LNCAP (cell line): ENCODE measurements at regions not wholly inside any gene's neighbourhood (a gene's known extent, or its start where the extent isn't known, plus 50 kb on each side); places are given as distances from the start of the nearest gene placed in this dataset.

Experiments used
- TF ChIP-seq, protein P1 (sequence below): fragments of 450-650 bp; IDR thresholded peaks from 2 replicates; pipeline ENCODE4 v1.5.1; 2017; ENCODE audit warnings: mild to moderate bottlenecking

DNA sequence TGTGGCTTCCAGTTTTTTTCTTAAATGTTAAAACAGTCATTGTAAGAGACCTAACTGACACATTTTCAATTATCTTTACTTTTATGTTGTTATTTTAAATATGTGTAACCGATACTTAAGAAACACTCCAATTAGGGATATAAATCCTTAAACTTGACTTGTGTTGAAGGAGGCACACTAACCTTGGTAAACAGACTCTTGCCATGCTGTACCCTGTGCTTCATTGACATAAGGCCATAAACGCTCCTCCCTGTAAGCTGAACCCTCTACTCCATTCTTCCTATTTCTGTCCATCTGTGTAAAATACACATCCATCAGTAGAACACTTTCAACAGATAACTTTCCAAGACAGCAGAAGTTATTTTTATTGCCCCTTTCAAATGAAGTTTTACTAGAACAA lies 780.5 kb upstream of the FAM98A start:
- TF ChIP-seq, protein P1, sequence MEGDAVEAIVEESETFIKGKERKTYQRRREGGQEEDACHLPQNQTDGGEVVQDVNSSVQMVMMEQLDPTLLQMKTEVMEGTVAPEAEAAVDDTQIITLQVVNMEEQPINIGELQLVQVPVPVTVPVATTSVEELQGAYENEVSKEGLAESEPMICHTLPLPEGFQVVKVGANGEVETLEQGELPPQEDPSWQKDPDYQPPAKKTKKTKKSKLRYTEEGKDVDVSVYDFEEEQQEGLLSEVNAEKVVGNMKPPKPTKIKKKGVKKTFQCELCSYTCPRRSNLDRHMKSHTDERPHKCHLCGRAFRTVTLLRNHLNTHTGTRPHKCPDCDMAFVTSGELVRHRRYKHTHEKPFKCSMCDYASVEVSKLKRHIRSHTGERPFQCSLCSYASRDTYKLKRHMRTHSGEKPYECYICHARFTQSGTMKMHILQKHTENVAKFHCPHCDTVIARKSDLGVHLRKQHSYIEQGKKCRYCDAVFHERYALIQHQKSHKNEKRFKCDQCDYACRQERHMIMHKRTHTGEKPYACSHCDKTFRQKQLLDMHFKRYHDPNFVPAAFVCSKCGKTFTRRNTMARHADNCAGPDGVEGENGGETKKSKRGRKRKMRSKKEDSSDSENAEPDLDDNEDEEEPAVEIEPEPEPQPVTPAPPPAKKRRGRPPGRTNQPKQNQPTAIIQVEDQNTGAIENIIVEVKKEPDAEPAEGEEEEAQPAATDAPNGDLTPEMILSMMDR: no peak

DNA sequence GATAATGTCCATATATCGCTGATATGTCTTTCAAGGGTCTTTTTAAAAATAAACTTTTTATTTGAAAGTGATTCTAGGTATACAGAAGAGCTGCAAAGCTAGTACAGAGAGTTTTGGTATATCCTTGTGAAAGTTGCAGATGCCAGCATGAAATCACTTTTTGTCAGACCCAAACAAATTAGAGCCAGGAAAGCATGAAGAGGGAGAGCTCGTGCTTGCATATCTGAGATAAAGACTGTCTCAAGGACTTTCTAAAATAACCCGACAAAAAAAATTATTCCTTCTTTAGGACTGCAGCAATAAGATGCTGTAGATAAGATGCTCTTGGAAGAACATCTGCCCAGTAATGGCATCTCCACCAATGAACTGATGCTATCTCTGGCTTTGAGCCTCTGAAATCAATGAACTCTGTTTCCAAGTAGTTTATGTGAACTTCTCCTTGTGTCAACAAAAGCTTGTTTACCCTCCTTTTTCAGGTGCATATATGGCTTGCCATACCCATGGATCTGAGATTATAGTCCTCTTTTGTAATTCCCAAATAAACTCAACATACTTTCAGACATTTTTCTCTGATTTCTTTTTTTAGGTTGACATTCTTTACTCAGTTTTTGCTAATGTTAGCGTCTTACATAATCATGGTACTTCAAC lies 774.6 kb upstream of the FAM98A start:
- TF ChIP-seq, protein P1: no peak

DNA sequence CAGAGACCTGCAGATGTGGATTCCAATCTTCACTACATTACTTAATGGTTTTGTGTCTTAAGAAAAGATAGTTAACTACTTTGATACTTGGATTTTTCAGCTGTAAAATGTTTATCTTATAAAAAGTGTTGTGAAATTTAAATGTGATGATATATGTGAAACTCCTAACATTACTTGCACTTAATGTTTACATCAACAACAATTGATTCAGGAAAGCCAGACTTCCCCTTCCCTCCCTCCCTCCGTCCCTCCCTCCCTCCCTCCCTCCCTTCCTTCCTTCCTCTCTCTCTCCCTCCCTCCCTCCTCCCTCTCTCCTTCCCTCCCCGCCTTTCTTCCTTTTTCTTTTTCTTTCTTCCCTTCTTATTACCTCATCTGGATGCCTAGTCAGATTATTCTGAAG lies 773.9 kb upstream of the FAM98A start:
- TF ChIP-seq, protein P1: no peak

DNA sequence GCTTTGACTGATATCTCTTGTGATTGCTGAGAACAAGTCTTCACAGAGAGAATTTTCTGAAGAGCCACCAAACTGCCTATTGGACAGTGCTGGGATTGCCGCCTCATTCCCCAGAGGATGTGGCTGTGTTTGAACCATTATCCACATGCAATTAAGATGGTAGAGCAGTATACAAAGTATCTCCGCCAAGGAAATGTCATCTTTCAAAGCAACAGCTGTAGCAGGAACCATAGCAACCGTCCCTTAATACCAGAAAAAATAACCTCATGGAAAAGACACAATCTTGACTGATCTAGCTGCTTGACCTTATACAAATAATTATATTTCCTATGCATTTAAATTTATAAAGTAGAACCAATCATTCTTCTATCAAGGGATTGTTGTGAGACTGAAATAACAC lies 772.6 kb upstream of the FAM98A start:
- TF ChIP-seq, protein P1: no peak

DNA sequence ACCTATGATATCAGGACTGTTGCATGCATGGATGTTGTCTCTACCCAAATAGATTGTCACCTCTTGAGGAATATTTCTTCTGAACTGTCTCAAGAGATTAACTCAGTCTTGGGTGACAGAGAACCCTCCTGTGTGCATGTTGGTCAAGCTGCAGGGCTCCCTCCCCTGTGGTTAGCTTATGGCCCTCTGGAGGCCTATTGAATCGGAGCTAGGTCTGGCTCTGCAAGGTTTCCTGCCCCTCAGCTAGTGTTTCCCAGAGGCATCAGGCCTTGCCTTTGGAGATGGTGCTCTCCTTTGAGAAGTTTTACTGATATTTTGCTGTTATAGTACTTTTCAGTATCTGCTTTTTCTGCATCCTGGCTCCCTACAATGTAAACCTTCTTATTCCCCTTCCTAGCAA lies 769.2 kb upstream of the FAM98A start:
- TF ChIP-seq, protein P1: no peak

DNA sequence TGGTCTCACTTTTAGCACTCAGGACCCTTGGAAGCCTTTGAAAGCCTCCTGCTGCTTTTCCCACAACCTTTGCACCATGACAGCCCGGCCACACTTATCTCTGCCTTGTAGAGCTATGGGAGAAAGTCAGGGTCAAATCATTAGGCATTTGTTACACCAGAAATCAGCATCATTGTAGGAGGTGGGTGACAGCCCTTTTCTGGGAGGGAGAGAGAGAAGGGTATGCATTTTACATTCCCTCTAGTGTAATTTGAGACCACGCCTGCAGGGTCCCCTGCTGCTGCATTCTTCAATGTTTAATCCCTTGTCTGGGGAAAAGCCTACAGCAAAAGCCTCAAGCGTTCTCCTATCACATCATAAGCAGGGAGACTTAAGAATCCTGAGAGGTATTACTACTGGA lies 766.8 kb upstream of the FAM98A start:
- TF ChIP-seq, protein P1: no peak

DNA sequence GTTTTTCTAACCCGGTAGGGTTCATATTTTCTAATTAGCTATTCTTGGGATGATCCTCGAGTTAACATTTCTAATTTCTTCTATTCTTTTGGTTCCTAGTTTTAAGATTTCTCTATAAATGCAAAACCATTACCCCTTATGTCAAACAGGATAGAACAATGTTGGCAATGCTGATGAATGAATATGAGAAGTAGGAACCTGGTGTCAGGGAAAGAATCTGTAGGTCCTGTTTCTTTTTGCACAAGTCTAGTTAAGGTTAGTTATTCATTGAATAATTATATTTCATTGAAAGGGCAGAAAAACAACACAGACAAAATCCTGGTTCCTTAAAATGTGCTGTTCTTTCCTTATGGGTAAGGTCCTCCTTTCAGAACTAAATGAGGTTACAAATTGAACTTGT lies 766.4 kb upstream of the FAM98A start:
- TF ChIP-seq, protein P1: no peak
